NCI-H510A treated with DMSO at 0.1 percent for 48 hours (cell line): ENCODE measurements at regions not wholly inside any gene's neighbourhood (a gene's known extent, or its start where the extent isn't known, plus 50 kb on each side); places are given as distances from the start of the nearest gene placed in this dataset.

Source experiments
- DNase-seq: peaks from one replicate; lab custom pipeline; 2025; lab: John Stamatoyannopoulos, UW

GRCh38 chr16:66266436-66267291, 99.8 kb upstream of the CDH5 start:
- DNase-seq: no peak

GRCh38 chr16:66265556-66266141, 100.8 kb upstream of the CDH5 start:
- no peak for DNase-seq

- DNase-seq: no peak
Observed at GRCh38 chr16:66265048-66265415, 101.5 kb upstream of the CDH5 start.

- no peak for DNase-seq
Observed at GRCh38 chr16:66264311-66265047, 102.0 kb upstream of the CDH5 start.

GRCh38 chr16:66263973-66264310, 102.5 kb upstream of the CDH5 start:
- no peak for DNase-seq

- DNase-seq: no peak
Observed at GRCh38 chr16:66263168-66263972, 103.1 kb upstream of the CDH5 start.

GRCh38 chr16:66262253-66263167, 104.0 kb upstream of the CDH5 start:
- no peak for DNase-seq

GRCh38 chr16:66261826-66262225, 104.7 kb upstream of the CDH5 start:
- no peak for DNase-seq

GRCh38 chr16:66260522-66261254, 105.8 kb upstream of the CDH5 start:
- DNase-seq: no peak

- no peak for DNase-seq
Observed at GRCh38 chr16:66258916-66259845, 107.3 kb upstream of the CDH5 start.

- no peak for DNase-seq
Observed at GRCh38 chr16:66256919-66257318, 109.6 kb upstream of the CDH5 start.

- DNase-seq: no peak
Observed at GRCh38 chr16:66255647-66256046, 110.8 kb upstream of the CDH5 start.

GRCh38 chr16:66254751-66255150, 111.7 kb upstream of the CDH5 start:
- DNase-seq: no peak

GRCh38 chr16:66254106-66254505, 112.4 kb upstream of the CDH5 start:
- DNase-seq: no peak

- DNase-seq: no peak
Observed at GRCh38 chr16:66251476-66252160, 114.9 kb upstream of the CDH5 start.

GRCh38 chr16:66250686-66251431, 115.6 kb upstream of the CDH5 start:
- no peak for DNase-seq

- DNase-seq: no peak
Observed at GRCh38 chr16:66247516-66248481, 118.7 kb upstream of the CDH5 start.
